B cell (primary cell): ENCODE measurements at regions not wholly inside any gene's neighbourhood (a gene's known extent, or its start where the extent isn't known, plus 50 kb on each side); places are given as distances from the start of the nearest gene placed in this dataset.

Source experiments
- ATAC-seq: fragments of 200-7000 bp; cut with Tn5 transposase; one replicate; pipeline ENCODE4 v1.10.0; 2021; ENCODE audit warnings: low read depth, mild to moderate bottlenecking, moderate number of reproducible peaks, moderate library complexity
- CTCF ChIA-PET: fragments of 350-600 bp; sonication (Branson Sonifier 250); formaldehyde crosslinking; loops from one replicate; lab custom pipeline; 2021; ENCODE audit warnings: antibody characterized with exemption, inconsistent platforms; lab: Charles Lee
- POLR2A ChIA-PET: fragments of 350-600 bp; sonication (Branson Sonifier 250); formaldehyde crosslinking; loops from one replicate; lab custom pipeline; 2021; ENCODE audit warnings: antibody characterized with exemption; lab: Charles Lee
- DNase-seq: peaks from one replicate; pipeline ENCODE4 v3.0.0; 2013
- H2AFZ ChIP-seq: 2 replicates; pipeline ENCODE4 v1.6.1; 2012; ENCODE audit warnings: mild to moderate bottlenecking, low read depth, low read length; ENCODE audit not compliant: insufficient read depth, poor library complexity, severe bottlenecking
- H3K27ac ChIP-seq, 2 donors: 1 replicate in 1 of 2; 2 replicates in 1 of 2; pipeline ENCODE4 v1.5.1; 2012 to 2013; ENCODE audit warnings: low read length in 2 of 2, mild to moderate bottlenecking in 2 of 2, moderate library complexity in 1 of 2
- H3K27me3 ChIP-seq, 4 experiments: fragments of 200-600 bp in 1 of 4; sonication (generic) in 1 of 4; replicated peaks in 1 of 4; 1 replicate in 2 of 4; 2 replicates in 2 of 4; pipeline versions ENCODE4 v1.6.1 to v1.7.0; 2013 to 2016; ENCODE audit warnings: low read length in 3 of 4, mild to moderate bottlenecking in 2 of 4, mixed read lengths in 1 of 4, moderate library complexity in 1 of 4; ENCODE audit not compliant: insufficient read depth in 4 of 4, control insufficient read depth in 3 of 4; ENCODE audit errors: control extremely low read depth in 1 of 4
- H3K36me3 ChIP-seq, 2 experiments: replicated peaks in 1 of 2; 1 replicate in 1 of 2; 2 replicates in 1 of 2; pipeline versions ENCODE4 v1.6.1 to v1.7.1; 2013; ENCODE audit warnings: low read length in 1 of 2; ENCODE audit not compliant: insufficient read depth in 2 of 2, control insufficient read depth in 1 of 2; ENCODE audit errors: control extremely low read depth in 1 of 2, extremely low read depth in 1 of 2
- H3K4me1 ChIP-seq, 2 donors: fragments of 200-600 bp in 1 of 2; sonication (generic) in 1 of 2; 1 replicate in 1 of 2; 2 replicates in 1 of 2; pipeline versions ENCODE4 v1.5.1 to v1.6.1; 2013 to 2017; ENCODE audit warnings: low read length in 2 of 2; ENCODE audit not compliant: control insufficient read depth in 2 of 2, insufficient read depth in 2 of 2
- H3K4me2 ChIP-seq: replicated peaks from 2 replicates; pipeline ENCODE3; 2012; ENCODE audit warnings: mild to moderate bottlenecking, low read depth, low read length; ENCODE audit not compliant: poor library complexity, severe bottlenecking
- H3K4me3 ChIP-seq, 5 experiments: fragments of 200-600 bp in 1 of 5; sonication (generic) in 1 of 5; 1 replicate in 3 of 5; 2 replicates in 2 of 5; pipeline versions ENCODE4 v1.5.1 to v1.7.0; 2011 to 2016; ENCODE audit warnings: low read length in 4 of 5, mild to moderate bottlenecking in 4 of 5, low read depth in 2 of 5, control low read depth in 1 of 5, moderate library complexity in 1 of 5; ENCODE audit not compliant: insufficient read depth in 1 of 5; ENCODE audit errors: control extremely low read depth in 1 of 5, extremely low read depth in 1 of 5
- H3K79me2 ChIP-seq: fragments of 200-600 bp; sonication (generic); one replicate; pipeline ENCODE4 v1.6.0; 2016; ENCODE audit warnings: low read length; ENCODE audit not compliant: control insufficient read depth, insufficient read depth
- H3K9ac ChIP-seq: fragments of 200-600 bp; sonication (generic); 2 replicates; pipeline ENCODE4 v1.6.1; 2017; ENCODE audit warnings: mild to moderate bottlenecking, low read length, moderate library complexity
- H3K9me3 ChIP-seq, 3 donors: one replicate each; pipeline versions ENCODE4 v1.6.1 to v1.7.1; 2013; ENCODE audit warnings: low read length in 2 of 3; ENCODE audit not compliant: control insufficient read depth in 2 of 3, insufficient read depth in 1 of 3; ENCODE audit errors: control extremely low read depth in 1 of 3
- H4K20me1 ChIP-seq: 2 replicates; pipeline ENCODE4 v1.6.0; 2012; ENCODE audit warnings: mild to moderate bottlenecking, low read length; ENCODE audit not compliant: insufficient read depth, control insufficient read depth, poor library complexity, severe bottlenecking
- H3K27ac Mint-ChIP-seq: one replicate; pipeline ENCODE4 v1.8.0; 2021; ENCODE audit warnings: mixed read lengths
- H3K27me3 Mint-ChIP-seq: one replicate; pipeline ENCODE4 v1.8.0; 2021; ENCODE audit warnings: mixed read lengths
- H3K4me1 Mint-ChIP-seq: one replicate; pipeline ENCODE4 v1.8.0; 2021; ENCODE audit warnings: mixed read lengths
- H3K4me3 Mint-ChIP-seq: one replicate; pipeline ENCODE4 v1.8.0; 2021; ENCODE audit warnings: mixed read lengths
- H3K9me3 Mint-ChIP-seq: one replicate; pipeline ENCODE4 v1.8.0; 2022; ENCODE audit warnings: mixed read lengths; ENCODE audit not compliant: insufficient read depth
- EZH2 ChIP-seq: IDR thresholded peaks from 2 replicates; pipeline ENCODE4 v1.6.1; 2012; ENCODE audit warnings: borderline replicate concordance, low read depth, mild to moderate bottlenecking, moderate library complexity, low read length; ENCODE audit not compliant: insufficient read depth, poor library complexity, severe bottlenecking
- WGBS: methylation state at CpG from one replicate; pipeline ENCODE4 v1.1.5; 2013; ENCODE audit warnings: missing lambda C conversion rate; ENCODE audit not compliant: insufficient coverage; 5-methylcytosine and 5-hydroxymethylcytosine counted together
- intact Hi-C: fragments of 100-400 bp; cut with micrococcal nuclease; formaldehyde crosslinking; loops from one replicate; pipeline ENCODE4 v1.10.0; 2022
- TF ChIP-seq, protein P1 (sequence below): fragments of 200-600 bp; IDR thresholded peaks from one replicate; pipeline ENCODE4 v1.8.0; 2022; ENCODE audit warnings: antibody characterized with exemption, mild to moderate bottlenecking

DNA sequence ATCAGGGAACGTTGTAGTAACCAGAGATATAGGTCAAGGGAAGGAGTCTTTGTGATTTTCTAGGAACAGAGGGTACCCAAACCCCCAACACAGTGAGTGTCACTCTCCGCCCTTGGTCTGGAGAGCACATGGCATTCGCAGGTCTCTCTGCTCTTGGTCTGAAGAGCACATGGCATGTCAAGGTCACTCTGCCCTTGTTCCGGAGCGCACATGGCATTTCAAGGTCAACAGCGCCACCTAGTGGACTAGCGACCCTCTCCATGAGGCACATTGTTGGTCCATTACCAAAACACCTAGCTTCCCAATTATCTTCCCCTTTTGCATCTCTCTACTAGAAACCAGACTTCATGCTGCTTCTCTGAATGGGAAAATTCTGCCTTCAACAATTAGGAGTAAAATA is 260.0 kb downstream of the C6orf118 start:
- CTCF ChIA-PET: no interaction called here
- no peak overlapping the region for H3K27ac Mint-ChIP-seq
- no peak overlapping the region for H2AFZ ChIP-seq

DNA sequence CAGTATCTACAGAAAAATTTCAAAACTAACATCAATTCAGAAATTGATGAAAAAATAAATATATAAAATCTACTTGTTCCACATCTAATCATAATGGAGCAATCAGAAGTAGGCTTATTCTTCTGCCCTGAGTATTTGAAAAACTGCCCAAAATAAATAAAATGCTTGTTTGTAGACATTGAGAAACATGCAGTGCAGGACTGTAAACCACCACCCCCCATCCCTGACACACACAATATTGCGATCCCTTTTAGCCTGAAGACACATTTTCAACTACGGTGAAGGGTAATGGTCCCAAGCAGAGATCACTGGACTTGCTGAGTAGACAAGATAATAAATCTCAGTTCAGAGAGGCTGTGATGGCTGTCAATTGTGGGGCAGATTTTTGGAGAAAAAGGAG is 261.5 kb downstream of the C6orf118 start:
- DNase-seq: no peak
- Histone ChIP-seq H2AFZ (no peak overlapping the region), H3K4me3 (no peak overlapping the region), H3K27ac (no peak overlapping the region), H4K20me1 (no peaks in the 10 kb centered on the region), H3K36me3 (no peaks in the 10 kb centered on the region), H3K9ac (no peak overlapping the region), H3K79me2 (no peaks in the 10 kb centered on the region), H3K9me3 (peaks cover 3 to 10% (median 10%) of the 10 kb centered on the region in 3 donors), H3K4me2 (no peak overlapping the region), H3K4me1 (no peaks in the 10 kb centered on the region), H3K27me3 (no peaks in the 10 kb centered on the region)
- Mint-ChIP-seq H3K4me3 (no peak overlapping the region), H3K27me3 (no peaks in the 10 kb centered on the region), H3K27ac (no peak overlapping the region), H3K9me3 (peaks cover 12% of the 10 kb centered on the region), H3K4me1 (no peaks in the 10 kb centered on the region)
- ChIA-PET POLR2A (no interaction called here), CTCF (no interaction called here)
- no CpG with 5 or more reads among the region's 2 CpGs for WGBS
- TF ChIP-seq EZH2: no peak
- TF ChIP-seq, protein P1, sequence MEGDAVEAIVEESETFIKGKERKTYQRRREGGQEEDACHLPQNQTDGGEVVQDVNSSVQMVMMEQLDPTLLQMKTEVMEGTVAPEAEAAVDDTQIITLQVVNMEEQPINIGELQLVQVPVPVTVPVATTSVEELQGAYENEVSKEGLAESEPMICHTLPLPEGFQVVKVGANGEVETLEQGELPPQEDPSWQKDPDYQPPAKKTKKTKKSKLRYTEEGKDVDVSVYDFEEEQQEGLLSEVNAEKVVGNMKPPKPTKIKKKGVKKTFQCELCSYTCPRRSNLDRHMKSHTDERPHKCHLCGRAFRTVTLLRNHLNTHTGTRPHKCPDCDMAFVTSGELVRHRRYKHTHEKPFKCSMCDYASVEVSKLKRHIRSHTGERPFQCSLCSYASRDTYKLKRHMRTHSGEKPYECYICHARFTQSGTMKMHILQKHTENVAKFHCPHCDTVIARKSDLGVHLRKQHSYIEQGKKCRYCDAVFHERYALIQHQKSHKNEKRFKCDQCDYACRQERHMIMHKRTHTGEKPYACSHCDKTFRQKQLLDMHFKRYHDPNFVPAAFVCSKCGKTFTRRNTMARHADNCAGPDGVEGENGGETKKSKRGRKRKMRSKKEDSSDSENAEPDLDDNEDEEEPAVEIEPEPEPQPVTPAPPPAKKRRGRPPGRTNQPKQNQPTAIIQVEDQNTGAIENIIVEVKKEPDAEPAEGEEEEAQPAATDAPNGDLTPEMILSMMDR: no peak
- ATAC-seq: no peak
- intact Hi-C loops: no loop called here

More for the DNA sequence above, 260.0 kb downstream of the C6orf118 start:
- no peaks in the 10 kb centered on the region for H3K4me1 ChIP-seq
- H3K27ac ChIP-seq: no peak overlapping the region
- DNase-seq (no peak), ATAC-seq (no peak)
- intact Hi-C loops: no loop called here
- no peaks in the 10 kb centered on the region for H3K36me3 ChIP-seq
- Mint-ChIP-seq H3K4me1 (no peaks in the 10 kb centered on the region), H3K27me3 (no peaks in the 10 kb centered on the region), H3K4me3 (no peak overlapping the region), H3K9me3 (peaks cover 11% of the 10 kb centered on the region)
- TF ChIP-seq, protein P1: peak; percentile 30
- no peak for TF ChIP-seq EZH2
- POLR2A ChIA-PET: no interaction called here
- peaks cover 3 to 10% (median 9%) of the 10 kb centered on the region in 3 donors for H3K9me3 ChIP-seq
- H3K4me3 ChIP-seq: no peak overlapping the region
- H3K79me2 ChIP-seq: no peaks in the 10 kb centered on the region
- no peaks in the 10 kb centered on the region for H3K27me3 ChIP-seq
- no peaks in the 10 kb centered on the region for H4K20me1 ChIP-seq
- H3K9ac ChIP-seq: no peak overlapping the region
- no peak overlapping the region for H3K4me2 ChIP-seq
- WGBS: 51% methylated on average over 7 of the region's 7 CpGs
